Limb (tissue), 2 donors: ENCODE measurements at regions not wholly inside any gene's neighbourhood (a gene's known extent, or its start where the extent isn't known, plus 50 kb on each side); places are given as distances from the start of the nearest gene placed in this dataset.

Experiments
- DNase-seq, 2 donors: peaks; one replicate each; pipeline ENCODE4 v3.0.0-alpha.2; 2016; ENCODE audit errors: extremely low spot score in 2 of 2

DNA sequence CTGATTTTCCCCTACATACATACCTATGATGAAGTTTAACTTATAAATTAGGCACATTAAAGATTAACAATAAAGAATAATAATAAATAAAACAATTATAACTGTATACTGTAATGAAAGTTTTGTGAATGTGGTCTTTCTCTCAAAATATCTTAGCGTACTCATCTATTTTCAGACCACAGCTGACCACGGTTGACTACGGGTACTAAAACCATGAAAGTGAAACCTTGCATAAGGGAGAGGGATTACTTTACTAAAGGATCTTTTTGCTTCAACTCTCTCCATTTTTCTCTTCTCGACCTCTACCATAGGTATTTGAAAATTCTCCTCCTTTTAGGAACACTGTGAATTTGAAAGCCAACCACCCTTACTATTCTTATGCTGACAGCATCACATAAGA, 475.5 kb downstream of the CETN3 start:
- no peak for DNase-seq

DNA sequence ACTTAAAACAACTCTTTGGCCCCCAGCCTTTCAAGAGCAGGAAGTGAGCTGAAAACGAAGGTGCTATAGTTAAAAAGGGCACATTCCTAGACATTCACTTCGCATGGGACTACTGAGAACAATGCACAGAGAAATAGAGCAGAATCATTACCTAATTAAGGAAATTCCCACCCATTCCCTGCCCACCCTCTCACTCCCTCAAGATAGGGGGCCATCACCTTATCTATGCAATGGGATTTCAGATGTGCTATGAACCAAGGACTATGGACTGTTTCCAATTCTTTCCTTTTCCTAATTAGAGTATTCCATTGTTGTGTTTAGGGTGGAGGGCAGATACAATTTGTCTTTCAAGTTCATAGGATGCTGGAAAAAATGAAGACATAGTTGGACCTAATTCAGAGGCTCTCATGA, 476.8 kb downstream of the CETN3 start:
- DNase-seq: no peak

DNA sequence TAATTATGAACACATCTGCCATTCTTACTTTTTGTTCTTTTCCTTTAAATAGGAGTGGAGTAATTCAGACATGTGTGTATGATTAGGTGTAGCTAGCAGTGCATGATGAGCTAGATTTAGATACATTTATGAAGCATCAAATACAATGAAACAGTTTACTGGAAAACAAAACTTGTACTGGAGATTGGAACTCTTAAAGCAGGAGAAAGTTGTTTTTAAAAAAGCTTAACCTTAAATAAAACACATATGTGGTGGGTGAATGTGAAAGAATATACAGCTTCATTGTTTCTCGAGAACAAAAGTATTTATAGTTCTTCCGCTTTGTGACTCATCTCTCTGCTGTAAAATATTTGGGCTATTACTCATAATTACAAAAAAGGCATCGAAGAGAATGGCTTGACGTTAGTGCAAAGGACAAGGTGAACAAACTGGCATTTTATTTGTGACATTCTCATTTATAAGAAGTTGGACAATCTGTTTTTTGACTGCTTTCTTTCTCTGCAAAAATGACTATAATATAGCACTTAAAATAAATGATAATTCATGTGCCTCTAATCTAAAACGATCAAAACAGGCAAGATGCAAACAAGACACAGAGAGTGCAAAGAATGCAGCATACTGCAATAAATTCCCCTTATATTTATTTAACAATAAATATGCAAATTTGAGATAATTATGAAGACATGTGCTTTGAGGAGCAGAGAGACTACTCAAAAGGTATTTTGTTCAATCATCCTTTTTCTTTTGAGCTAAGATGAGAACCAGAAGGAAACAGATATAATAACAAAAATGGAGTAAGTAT, 478.8 kb downstream of the CETN3 start:
- peak in 1 of 2 donors; percentile 40 for DNase-seq

DNA sequence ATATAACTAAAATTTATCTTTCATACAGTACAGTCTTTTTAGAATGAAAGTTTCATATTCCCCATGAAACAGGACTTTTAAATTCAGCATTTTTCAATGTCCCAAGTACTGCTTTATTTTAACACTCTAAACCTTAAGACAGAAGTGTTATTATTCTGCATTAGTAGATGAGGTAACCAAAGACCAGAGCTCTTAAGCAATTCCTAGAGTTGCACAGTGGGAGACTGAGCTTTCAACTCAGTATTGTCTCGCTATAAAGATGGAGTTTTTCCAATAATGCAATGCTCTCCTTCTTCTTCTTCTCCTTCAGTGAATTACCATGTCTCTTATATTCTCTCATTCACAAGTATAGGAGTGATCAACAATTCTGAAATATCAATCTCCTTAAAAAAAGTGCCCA, 479.7 kb downstream of the CETN3 start:
- no peak for DNase-seq

DNA sequence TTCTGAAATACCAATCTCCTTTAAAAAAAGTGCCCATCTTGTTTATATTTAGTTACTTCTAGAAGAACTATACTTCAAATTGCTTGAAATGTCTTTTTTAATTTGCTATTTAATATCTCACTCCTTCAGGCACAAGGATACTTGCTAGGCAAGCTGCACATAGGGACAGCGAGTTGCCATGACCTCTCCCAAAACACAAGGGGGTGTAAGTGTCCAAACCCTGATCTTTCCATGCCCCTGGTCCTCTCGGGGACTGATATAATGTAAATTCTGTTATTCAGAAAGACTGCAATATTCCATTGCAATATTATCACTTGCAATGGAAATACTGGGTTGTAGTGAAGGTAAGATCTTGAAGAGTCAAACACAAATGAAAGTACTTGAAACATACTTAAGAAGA, 480.4 kb downstream of the CETN3 start:
- DNase-seq: no peak

DNA sequence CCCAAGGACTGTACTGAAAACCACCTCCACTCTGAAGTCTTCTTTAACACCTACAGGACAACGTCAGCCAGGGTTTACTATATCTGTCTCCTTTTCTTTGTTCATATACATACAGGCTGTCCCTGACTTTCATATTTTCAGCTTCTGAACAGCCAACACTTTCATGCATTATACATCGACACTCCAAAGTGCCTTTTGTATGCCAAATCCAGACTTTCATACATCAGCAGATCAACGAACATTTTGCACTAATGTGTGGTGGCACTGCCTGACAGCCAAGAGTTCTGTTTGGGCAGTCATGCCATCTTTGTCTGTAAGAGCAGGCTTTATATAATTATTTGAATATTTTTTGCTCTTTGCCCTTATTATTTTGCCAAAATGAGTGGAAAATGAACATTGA, 487.4 kb downstream of the CETN3 start:
- DNase-seq: no peak

DNA sequence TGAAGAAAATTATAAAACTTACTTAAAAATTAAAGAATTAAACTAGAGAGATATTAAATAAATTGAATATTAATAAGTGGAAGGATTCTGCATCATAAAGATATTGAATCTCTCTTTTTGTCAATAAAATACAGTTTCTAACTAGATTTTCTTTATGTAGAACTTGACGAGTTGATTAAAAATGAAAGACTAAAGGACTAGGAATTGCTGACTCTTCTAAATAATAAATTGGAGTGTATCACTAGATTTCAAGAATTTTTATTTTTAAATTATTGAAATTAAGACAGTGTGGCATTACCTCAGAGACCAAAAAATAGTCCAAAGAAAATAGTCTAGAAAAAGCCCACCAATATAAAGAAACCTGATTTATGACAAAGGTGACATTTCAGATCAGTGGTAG, 492.4 kb downstream of the CETN3 start:
- no peak for DNase-seq

DNA sequence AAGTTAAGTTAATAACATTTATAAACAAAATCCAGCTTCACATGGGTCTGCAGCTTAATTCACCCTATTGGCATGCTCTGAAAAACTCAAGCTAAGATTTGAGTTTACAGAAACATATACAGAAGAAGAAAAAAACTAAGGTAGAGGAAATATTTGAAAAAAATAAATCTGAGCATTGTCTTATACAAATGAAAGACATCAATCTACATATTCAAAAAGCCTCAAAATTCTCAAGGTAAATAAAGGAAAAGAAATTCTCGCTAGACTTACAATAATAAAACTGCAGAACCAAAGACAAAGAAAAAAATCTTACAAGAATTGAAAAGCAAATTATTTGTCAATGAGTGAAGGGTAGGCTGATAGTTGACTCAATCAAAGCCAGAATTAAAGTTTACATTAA, 493.4 kb downstream of the CETN3 start:
- no peak for DNase-seq

DNA sequence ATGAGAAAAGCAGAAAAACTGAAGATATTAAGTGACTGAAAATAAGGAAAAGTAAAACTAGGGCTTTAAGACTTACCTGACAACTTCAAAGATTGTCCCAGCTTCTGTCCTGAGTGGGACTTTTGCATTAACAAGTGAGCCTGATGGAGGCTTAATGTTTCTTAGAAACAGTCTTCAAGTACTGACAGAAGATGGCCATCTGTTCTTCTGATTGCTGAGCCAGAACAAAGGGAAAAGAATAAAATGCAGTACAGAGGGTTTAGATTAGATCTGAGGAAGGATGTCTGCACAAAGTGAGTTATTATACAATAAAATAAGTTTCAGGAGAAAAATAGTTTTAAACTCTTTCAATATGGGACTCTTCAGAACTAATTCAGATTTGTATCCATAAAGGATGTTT, 500.7 kb downstream of the CETN3 start:
- no peak for DNase-seq

DNA sequence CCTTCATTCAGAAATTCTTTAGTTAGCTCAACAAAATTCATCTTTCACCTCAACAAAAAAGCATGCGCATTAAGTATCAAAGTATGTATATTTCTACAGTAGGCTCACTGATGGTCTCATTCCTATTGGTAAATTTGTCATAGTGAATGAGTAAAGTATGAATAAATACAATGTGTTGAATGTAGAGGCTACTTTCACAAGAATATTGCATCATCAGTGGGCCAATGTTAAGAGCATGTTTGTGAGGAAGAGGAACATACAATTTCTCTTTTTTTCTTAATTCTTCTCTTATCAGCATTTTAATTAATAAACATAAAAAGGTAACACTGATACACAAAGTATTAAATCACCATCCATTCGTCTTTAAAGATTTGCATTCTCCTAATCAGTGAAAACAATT, 505.1 kb downstream of the CETN3 start:
- no peak for DNase-seq

DNA sequence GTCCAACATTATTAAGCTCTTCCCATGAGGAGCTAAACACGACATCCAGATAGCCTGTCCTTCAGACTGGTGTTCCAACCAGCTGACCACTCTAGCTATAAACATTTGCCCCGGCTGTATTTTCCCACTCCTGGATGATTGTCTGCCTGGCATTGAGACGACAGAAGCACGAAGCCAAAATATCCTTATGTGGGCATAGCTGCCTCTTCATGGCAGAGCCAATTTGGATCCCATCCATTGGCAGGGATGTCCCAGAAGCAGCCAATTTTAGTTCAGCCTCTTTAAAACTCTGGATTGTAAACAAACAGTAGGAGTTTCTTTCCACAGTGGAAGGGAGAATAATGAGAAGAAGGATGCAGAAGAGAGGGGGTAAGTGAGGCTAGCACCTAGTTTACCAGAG, 507.6 kb downstream of the CETN3 start:
- no peak for DNase-seq

DNA sequence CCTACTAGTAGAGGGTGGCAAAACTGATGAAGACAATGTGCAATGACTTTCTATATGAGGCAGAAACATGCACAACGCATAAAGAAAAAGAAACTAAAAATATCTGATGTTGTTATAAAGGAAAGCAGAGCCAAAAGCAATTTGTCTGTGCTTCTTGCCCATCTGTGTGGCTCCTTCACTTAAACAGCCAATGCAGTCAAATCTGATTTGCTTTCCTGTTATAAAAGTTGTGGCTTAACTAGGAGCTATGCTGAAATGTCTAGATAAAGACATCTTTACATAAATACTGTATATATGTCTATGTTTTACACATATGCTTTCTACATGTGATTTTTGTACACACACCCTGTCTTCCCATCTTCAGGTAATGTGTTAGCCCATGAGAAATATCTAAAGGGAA, 508.2 kb downstream of the CETN3 start:
- no peak for DNase-seq

DNA sequence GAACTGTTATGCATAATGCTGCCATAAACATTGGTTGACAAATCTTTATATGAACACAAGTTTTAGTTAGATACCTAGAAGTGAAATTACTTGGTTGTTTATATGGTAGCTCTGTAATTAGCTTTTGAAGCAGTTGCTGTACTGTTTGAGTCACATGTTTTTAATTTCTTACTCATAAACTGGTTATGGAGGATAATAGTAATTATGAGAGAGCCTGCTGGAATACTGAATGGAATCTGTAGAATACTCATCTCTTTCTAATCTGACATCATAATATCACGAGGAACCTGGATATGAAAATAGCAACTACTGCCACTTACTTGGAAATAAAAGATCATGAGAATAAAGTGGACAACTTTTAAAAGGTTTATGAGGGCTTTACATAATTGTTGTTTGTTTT, 509.2 kb downstream of the CETN3 start:
- no peak for DNase-seq

DNA sequence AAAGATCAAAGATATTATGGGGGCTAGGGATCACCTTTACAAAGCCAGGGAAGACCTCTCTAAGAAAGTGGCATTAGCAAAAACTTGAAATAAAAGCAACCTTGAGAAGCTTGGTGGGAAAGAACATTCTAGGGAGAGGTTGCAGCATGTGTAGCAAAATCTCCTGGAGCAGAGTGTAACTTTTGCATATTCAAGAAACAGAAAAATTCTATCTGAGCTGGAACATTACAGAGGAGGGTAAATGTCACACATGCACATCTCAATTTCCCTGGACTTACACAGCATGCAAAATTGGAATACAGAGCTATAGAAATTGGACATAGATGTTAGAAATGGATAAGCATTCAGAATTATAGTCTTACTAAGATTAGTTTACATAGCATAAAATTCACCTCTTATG, 510.0 kb downstream of the CETN3 start:
- DNase-seq: no peak

DNA sequence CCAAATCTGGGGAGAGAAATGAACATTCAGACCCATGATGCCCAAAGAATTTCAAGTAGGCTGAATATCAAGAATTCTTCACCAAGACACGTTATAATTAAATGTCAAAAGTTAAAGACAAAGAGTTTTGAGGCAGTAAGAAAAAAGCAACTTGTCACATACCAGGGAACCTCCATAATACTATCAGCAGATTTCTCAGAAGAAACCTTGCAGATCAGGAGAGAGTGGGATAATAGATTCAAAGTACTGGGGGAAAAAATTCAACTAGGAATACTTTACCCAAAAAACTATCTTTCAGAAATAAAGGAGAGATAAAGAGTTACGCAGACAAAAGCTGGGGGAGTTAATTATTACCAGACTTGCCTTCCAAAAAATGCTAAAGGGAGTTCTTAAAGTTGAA, 516.0 kb downstream of the CETN3 start:
- no peak for DNase-seq

DNA sequence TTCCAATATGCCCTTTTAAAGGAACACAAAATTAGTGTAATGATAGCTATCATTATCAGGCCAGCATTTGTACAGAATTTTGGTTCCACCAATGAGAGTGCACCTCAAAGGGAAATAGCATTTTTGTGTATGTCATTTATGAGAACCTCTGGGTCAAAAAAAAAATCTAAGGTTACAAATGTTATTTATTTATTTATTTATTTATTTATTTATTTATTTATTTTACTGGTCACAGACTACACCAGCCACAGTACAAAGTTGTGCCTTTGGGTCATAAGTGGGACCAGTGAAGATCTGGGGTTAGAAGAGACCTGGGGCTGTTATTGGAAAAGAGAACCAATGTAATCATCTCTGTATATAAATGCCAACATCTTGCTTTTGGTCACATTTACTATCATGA, 523.9 kb downstream of the CETN3 start:
- DNase-seq: no peak

DNA sequence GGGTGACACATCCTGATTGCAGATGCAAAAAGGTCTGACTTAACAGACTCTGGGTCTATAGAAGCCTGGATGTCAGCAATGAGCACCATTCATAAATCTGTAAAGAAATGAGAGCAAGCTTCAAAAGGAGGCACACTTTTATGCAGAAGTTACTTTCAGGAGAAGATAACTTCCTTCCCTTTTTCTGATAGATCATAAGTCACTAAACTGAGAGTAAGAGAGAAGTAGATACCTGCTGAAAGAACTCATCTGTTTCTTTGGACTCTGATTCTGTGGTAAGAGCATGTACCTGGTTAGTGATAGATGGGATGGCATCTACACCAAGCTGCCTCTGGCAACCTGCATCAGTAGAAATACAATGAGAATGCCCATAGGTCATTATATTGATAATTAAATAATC, 525.6 kb downstream of the CETN3 start:
- no peak for DNase-seq

DNA sequence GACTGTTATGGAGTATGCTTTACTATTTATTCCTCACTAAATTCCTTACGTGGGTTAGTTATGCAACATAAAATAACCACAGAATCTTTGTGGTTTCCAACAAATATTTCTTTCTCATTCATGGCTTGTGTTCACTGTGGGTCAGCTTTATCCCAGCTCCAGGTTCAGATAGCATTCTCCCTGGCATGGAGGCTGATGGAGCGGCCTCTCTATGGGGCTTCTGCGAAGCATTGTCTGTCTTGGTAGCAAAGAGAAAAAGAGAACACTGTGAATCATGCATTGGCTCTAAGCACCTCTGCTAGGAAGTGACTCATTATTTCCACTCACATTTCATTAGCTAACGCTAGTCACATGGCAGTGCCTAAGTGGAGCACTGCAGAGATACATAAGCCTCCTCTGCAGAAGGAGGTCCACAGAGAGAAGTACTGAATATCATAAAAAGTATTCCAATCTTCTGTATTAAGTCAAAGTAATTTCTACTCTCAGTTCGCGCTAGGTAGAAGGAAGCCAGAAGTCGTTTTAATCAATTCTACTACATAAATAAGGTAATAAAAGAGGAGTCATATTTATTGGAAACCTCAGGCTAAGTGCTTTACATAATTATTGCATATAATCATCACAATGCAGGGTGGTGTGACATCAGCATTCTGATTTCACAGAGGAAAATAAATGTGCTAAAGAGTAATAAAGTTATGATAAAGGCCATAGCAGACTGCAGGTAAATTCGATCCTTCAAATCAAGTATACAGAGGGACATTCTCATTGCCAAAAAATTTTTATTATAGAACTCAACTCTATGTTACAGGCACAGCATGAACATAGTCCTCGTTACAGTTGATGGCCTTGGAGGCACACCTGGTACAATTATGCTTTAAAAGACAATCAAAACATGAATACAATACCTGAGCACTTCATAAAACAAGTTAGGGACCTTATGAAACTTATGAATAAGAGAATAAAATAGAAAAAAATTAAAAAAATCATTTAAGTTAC, 531.1 kb downstream of the CETN3 start:
- peak in 1 of 2 donors; percentile 9 for DNase-seq

DNA sequence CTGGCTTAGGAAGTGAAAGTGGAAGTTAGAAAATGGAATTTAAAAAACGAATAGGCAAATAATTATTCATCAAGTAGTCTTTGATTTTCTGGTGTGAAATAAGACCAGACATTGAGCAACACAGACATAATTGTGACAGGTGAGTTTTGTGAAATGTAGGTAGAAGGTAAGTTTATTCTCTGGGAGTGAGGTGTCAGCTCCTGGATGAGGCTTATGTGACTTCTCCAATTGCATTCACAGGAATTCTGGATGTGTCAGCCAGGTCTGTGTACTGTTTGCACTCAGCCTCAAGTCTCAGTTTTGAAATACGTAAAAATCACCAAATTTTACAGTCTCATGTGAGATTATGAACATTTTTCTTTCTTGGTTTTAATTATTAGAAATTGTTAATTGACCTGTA, 537.6 kb downstream of the CETN3 start:
- no peak for DNase-seq

DNA sequence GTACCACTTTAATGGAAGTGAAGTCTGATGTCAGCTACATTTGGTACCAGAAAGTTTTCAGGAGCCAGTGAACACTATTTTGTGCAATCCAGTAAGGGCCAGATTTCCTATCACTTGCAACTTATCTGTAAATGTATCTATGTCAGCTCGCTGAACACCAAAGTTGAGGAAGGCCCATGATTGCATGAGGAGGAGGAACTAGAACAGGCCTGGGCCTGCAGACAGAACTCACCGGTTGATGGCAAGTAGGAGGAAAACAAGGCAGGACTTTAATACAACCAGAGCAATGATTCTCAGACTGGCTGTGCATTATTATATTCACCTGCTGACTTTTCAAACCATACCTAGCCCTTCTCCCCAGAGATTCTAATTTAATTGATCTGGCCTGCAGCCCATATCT, 540.2 kb downstream of the CETN3 start:
- DNase-seq: no peak

DNA sequence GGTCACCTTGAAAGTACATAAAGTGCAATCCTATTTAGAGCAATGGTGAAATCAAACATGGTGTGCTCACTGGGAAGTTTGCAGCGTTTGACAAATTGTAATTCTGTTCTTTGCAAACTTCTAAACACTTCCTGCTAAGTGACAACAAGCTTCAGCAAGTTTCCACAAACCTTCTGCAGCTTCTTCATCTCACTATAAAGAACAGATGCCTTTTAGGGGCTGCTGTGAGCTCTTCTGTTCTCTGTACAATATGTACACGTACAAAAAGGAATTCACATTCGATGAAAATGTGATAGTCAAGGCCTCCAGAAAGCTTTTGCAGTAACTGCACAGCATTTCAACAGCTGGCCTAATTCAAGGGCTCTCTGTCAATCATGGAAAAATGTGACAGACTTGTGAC, 543.1 kb downstream of the CETN3 start:
- DNase-seq: no peak

DNA sequence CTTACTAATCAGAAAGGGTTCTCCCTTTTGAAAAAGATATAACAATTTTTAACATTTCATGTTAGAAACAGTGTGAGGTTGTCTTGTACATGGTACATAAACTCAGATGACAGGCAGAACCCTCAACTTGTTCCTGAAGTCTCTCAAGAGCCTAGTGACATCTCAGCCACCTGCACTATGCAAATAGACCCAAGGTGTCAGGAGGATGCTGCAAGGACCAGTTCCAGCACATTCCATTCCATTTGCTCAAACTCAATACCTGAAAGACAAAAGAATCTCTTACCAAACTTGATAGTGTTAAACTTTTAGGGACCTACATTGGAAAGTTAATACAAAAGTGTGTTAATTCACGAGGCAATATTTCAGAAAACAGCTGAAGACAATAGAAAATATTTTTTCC, 544.6 kb downstream of the CETN3 start:
- DNase-seq: no peak

DNA sequence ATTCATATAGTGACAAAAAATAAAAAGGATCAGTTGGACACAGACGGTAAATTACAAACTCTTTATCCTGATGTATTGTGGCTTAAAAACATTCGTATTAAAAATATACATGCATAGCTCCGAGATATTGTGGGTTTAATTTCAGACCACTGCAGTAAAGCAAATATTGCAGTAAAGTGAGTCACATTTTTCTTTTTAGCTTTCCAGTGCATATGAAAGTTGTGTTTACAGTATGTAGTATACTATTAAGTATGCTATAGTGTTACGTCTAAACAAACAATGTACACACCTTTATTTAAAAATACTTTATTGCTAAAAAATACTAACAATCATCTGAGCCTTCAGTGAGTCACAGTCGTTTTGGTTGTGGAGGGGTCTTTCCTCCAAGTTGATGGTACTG, 551.8 kb downstream of the CETN3 start:
- DNase-seq: no peak
